ENCODE measurements at regions not wholly inside any gene's neighbourhood (a gene's known extent, or its start where the extent isn't known, plus 50 kb on each side); places are given as distances from the start of the nearest gene placed in this dataset.

GRCh38 chr2:7115906-7116305 lies 198.7 kb downstream of the RNF144A start:
- no peak overlapping the region for H3K9ac ChIP-seq (ENCODE audit: low read depth in 1 of 3, low read length in 3 of 3)
- H3K9me3 ChIP-seq (ENCODE audit: control insufficient read depth in 3 of 3, low read length in 3 of 3), result no peaks in the 10 kb centered on the region
- no peak overlapping the region for H3K4me3 ChIP-seq (ENCODE audit: low read length in 3 of 3)
- no peaks in the 10 kb centered on the region for H3K4me1 ChIP-seq (ENCODE audit: control insufficient read depth in 3 of 3, insufficient read depth in 3 of 3, low read length in 3 of 3)
- no peaks in the 10 kb centered on the region for H3K36me3 ChIP-seq (ENCODE audit: control insufficient read depth in 3 of 3, insufficient read depth in 3 of 3, low read length in 3 of 3)
- no peaks in the 10 kb centered on the region for H3K27me3 ChIP-seq (ENCODE audit: control insufficient read depth in 3 of 3, insufficient read depth in 3 of 3, low read length in 3 of 3)
- no peak overlapping the region for H3K27ac ChIP-seq (ENCODE audit: low read depth, low read length)

DNA sequence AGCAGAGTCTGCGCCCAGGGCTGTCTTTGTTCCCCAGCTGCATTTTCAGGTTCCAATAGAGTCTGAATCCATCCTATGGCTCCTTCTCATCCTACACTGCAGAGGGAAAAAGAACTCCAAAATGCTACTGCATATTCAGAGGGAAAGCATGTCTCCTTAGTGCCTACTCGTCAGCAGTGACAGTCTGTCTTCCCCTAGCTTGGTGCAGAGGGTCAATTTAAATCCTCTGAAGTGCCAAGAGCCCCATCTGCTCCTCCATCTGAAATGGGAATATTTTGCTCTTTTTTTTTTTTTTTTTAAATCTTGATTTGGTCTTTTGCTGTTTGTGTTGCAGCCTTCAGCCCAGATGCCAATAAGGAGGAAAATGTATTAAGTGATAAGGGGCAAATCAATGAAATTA lies 199.3 kb downstream of the RNF144A start:
- Histone ChIP-seq H3K9ac (ENCODE audit: low read depth in 1 of 3, low read length in 3 of 3) (no peak overlapping the region), H3K4me3 (ENCODE audit: low read length in 3 of 3) (no peak overlapping the region), H3K36me3 (ENCODE audit: control insufficient read depth in 3 of 3, insufficient read depth in 3 of 3, low read length in 3 of 3) (no peaks in the 10 kb centered on the region), H3K27me3 (ENCODE audit: control insufficient read depth in 3 of 3, insufficient read depth in 3 of 3, low read length in 3 of 3) (no peaks in the 10 kb centered on the region), H3K9me3 (ENCODE audit: control insufficient read depth in 3 of 3, low read length in 3 of 3) (no peaks in the 10 kb centered on the region), H3K4me1 (ENCODE audit: control insufficient read depth in 3 of 3, insufficient read depth in 3 of 3, low read length in 3 of 3) (no peaks in the 10 kb centered on the region), H3K27ac (ENCODE audit: low read depth, low read length) (no peak overlapping the region)

DNA sequence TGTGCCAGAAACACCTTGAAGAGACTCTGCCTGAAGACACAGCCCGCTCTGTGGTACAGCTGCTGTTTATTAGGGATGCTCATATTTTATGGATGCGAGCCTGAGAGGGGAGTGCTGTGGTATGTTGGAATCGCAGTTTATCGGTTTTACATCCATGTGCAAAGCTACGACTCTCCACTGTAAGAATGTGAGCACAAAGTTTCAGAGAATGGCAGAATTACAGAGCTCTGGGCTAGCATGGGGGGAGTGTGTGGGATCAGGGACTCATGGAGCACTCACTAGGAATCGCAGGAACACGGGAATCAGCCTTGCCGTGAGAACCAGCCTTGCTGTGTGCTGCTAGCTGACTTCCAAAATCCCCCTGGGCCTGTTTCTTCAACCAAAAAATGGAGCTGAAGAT lies 199.9 kb downstream of the RNF144A start:
- H3K9me3 ChIP-seq (ENCODE audit: control insufficient read depth in 3 of 3, low read length in 3 of 3), result no peaks in the 10 kb centered on the region
- no peaks in the 10 kb centered on the region for H3K4me1 ChIP-seq (ENCODE audit: control insufficient read depth in 3 of 3, insufficient read depth in 3 of 3, low read length in 3 of 3)
- no peaks in the 10 kb centered on the region for H3K27me3 ChIP-seq (ENCODE audit: control insufficient read depth in 3 of 3, insufficient read depth in 3 of 3, low read length in 3 of 3)
- H3K27ac ChIP-seq (ENCODE audit: low read depth, low read length), result no peak overlapping the region
- H3K9ac ChIP-seq (ENCODE audit: low read depth in 1 of 3, low read length in 3 of 3), result no peak overlapping the region
- H3K4me3 ChIP-seq (ENCODE audit: low read length in 3 of 3), result no peak overlapping the region
- H3K36me3 ChIP-seq (ENCODE audit: control insufficient read depth in 3 of 3, insufficient read depth in 3 of 3, low read length in 3 of 3), result no peaks in the 10 kb centered on the region

GRCh38 chr2:7118606-7119131 lies 201.5 kb downstream of the RNF144A start:
- H3K36me3 ChIP-seq (ENCODE audit: control insufficient read depth in 3 of 3, insufficient read depth in 3 of 3, low read length in 3 of 3), result no peaks in the 10 kb centered on the region
- H3K27ac ChIP-seq (ENCODE audit: low read depth, low read length), result no peak overlapping the region
- H3K4me1 ChIP-seq (ENCODE audit: control insufficient read depth in 3 of 3, insufficient read depth in 3 of 3, low read length in 3 of 3), result no peaks in the 10 kb centered on the region
- H3K27me3 ChIP-seq (ENCODE audit: control insufficient read depth in 3 of 3, insufficient read depth in 3 of 3, low read length in 3 of 3), result no peaks in the 10 kb centered on the region
- H3K9me3 ChIP-seq (ENCODE audit: control insufficient read depth in 3 of 3, low read length in 3 of 3), result no peaks in the 10 kb centered on the region
- H3K4me3 ChIP-seq (ENCODE audit: low read length in 3 of 3), result no peak overlapping the region
- H3K9ac ChIP-seq (ENCODE audit: low read depth in 1 of 3, low read length in 3 of 3), result no peak overlapping the region

DNA sequence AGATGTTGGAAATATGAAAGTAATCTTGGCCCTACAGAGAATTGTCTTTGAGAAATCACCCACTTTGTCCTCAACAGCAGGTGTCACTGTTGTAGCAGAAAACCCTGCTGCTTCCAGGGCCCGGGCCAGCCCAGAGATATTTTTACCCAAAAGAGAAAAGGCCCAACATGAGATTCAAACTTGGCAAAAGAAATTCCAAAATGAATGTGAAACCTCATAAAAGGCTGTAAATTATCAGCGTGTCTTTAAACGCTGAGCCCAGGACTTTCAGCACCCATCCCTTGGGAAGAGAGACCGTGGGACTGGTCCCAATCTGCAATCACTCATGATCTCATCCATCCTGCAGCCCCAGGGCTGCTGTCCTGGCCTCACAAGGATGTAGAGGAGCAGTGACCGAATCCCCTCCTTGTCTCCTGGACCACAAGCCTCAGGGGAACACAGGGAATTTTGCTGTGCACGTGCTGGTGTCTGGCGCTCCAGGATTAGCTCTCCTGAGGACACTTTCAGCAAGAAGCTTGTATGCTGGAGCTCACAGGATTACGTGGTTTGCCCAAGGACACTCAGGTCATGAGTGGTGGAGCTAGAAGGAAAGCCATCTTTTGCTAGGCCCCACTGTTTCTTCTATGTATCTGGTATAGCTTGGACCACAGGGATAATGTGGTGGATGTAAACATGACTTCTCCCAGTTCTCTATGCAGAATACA lies 202.1 kb downstream of the RNF144A start:
- H3K9ac ChIP-seq (ENCODE audit: low read depth in 1 of 3, low read length in 3 of 3), result no peak overlapping the region
- H3K36me3 ChIP-seq (ENCODE audit: control insufficient read depth in 3 of 3, insufficient read depth in 3 of 3, low read length in 3 of 3), result no peaks in the 10 kb centered on the region
- H3K4me1 ChIP-seq (ENCODE audit: control insufficient read depth in 3 of 3, insufficient read depth in 3 of 3, low read length in 3 of 3), result no peaks in the 10 kb centered on the region
- H3K9me3 ChIP-seq (ENCODE audit: control insufficient read depth in 3 of 3, low read length in 3 of 3), result no peaks in the 10 kb centered on the region
- H3K27ac ChIP-seq (ENCODE audit: low read depth, low read length), result no peak overlapping the region
- H3K4me3 ChIP-seq (ENCODE audit: low read length in 3 of 3), result no peak overlapping the region
- H3K27me3 ChIP-seq (ENCODE audit: control insufficient read depth in 3 of 3, insufficient read depth in 3 of 3, low read length in 3 of 3), result no peaks in the 10 kb centered on the region

- Histone ChIP-seq H3K9ac (ENCODE audit: low read depth in 1 of 3, low read length in 3 of 3) (no peak overlapping the region), H3K4me3 (ENCODE audit: low read length in 3 of 3) (no peak overlapping the region), H3K9me3 (ENCODE audit: control insufficient read depth in 3 of 3, low read length in 3 of 3) (no peaks in the 10 kb centered on the region), H3K27me3 (ENCODE audit: control insufficient read depth in 3 of 3, insufficient read depth in 3 of 3, low read length in 3 of 3) (no peaks in the 10 kb centered on the region), H3K27ac (ENCODE audit: low read depth, low read length) (no peak overlapping the region), H3K36me3 (ENCODE audit: control insufficient read depth in 3 of 3, insufficient read depth in 3 of 3, low read length in 3 of 3) (no peaks in the 10 kb centered on the region), H3K4me1 (ENCODE audit: control insufficient read depth in 3 of 3, insufficient read depth in 3 of 3, low read length in 3 of 3) (no peaks in the 10 kb centered on the region)
Observed at GRCh38 chr2:7121851-7122250, 204.6 kb downstream of the RNF144A start.

DNA sequence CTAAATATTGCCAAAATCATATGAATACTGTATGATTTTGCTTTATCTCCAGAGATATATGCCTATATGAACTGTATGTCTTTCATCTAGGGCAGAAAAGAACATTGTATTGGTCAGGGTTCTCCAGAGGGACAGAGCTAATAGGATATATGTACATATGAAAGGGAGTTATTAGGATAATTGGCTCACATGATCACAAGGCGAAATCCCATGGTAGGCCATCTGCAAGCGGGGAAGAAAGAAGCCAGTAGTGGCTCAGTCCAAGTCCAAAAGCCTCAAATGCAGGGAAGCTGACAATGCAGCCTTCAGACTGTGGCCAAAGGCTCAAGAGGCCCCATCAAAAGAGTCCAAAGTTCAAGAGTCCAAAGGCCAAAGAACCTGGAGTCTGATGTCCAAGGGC lies 209.9 kb downstream of the RNF144A start:
- no peaks in the 10 kb centered on the region for H3K4me1 ChIP-seq (ENCODE audit: control insufficient read depth in 3 of 3, insufficient read depth in 3 of 3, low read length in 3 of 3)
- no peaks in the 10 kb centered on the region for H3K36me3 ChIP-seq (ENCODE audit: control insufficient read depth in 3 of 3, insufficient read depth in 3 of 3, low read length in 3 of 3)

GRCh38 chr2:7127687-7128086 lies 210.5 kb downstream of the RNF144A start:
- H3K27me3 ChIP-seq (ENCODE audit: control insufficient read depth in 3 of 3, insufficient read depth in 3 of 3, low read length in 3 of 3), result no peaks in the 10 kb centered on the region
- no peaks in the 10 kb centered on the region for H3K4me1 ChIP-seq (ENCODE audit: control insufficient read depth in 3 of 3, insufficient read depth in 3 of 3, low read length in 3 of 3)
- no peaks in the 10 kb centered on the region for H3K9me3 ChIP-seq (ENCODE audit: control insufficient read depth in 3 of 3, low read length in 3 of 3)
- no peak overlapping the region for H3K27ac ChIP-seq (ENCODE audit: low read depth, low read length)
- H3K4me3 ChIP-seq (ENCODE audit: low read length in 3 of 3), result no peak overlapping the region
- H3K36me3 ChIP-seq (ENCODE audit: control insufficient read depth in 3 of 3, insufficient read depth in 3 of 3, low read length in 3 of 3), result no peaks in the 10 kb centered on the region
- no peak overlapping the region for H3K9ac ChIP-seq (ENCODE audit: low read depth in 1 of 3, low read length in 3 of 3)

More for the DNA sequence above, 209.9 kb downstream of the RNF144A start:
- no peak overlapping the region for H3K27ac ChIP-seq (ENCODE audit: low read depth, low read length)
- no peak overlapping the region for H3K4me3 ChIP-seq (ENCODE audit: low read length in 3 of 3)
- no peaks in the 10 kb centered on the region for H3K9me3 ChIP-seq (ENCODE audit: control insufficient read depth in 3 of 3, low read length in 3 of 3)
- H3K9ac ChIP-seq (ENCODE audit: low read depth in 1 of 3, low read length in 3 of 3), result no peak overlapping the region
- H3K27me3 ChIP-seq (ENCODE audit: control insufficient read depth in 3 of 3, insufficient read depth in 3 of 3, low read length in 3 of 3), result no peaks in the 10 kb centered on the region

GRCh38 chr2:7131261-7131660 lies 214.0 kb downstream of the RNF144A start:
- Histone ChIP-seq H3K4me1 (ENCODE audit: control insufficient read depth in 3 of 3, insufficient read depth in 3 of 3, low read length in 3 of 3) (no peaks in the 10 kb centered on the region), H3K4me3 (ENCODE audit: low read length in 3 of 3) (no peak overlapping the region), H3K27me3 (ENCODE audit: control insufficient read depth in 3 of 3, insufficient read depth in 3 of 3, low read length in 3 of 3) (no peaks in the 10 kb centered on the region), H3K27ac (ENCODE audit: low read depth, low read length) (no peak overlapping the region), H3K36me3 (ENCODE audit: control insufficient read depth in 3 of 3, insufficient read depth in 3 of 3, low read length in 3 of 3) (no peaks in the 10 kb centered on the region), H3K9ac (ENCODE audit: low read depth in 1 of 3, low read length in 3 of 3) (no peak overlapping the region), H3K9me3 (ENCODE audit: control insufficient read depth in 3 of 3, low read length in 3 of 3) (no peaks in the 10 kb centered on the region)

DNA sequence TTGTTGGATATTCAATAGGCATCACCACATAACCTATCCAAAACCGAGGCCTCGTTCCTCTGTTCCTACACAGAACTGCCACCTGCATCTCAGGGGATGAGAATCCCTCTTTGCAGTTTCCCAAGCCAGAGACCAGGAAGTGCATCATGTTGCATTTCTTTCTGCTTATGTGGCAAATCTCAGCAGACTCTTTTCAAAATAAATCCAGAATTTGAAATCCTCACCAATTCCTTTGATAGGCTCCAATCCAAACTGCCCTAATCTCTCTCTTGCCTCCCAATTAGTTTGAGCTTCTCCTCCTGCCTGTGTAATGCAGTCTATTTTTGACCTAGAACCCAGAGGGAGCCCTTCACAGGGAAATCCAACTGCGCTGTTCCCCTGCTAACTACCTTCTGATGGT lies 215.5 kb downstream of the RNF144A start:
- Histone ChIP-seq H3K9me3 (ENCODE audit: control insufficient read depth in 3 of 3, low read length in 3 of 3) (no peaks in the 10 kb centered on the region), H3K4me3 (ENCODE audit: low read length in 3 of 3) (no peak overlapping the region), H3K4me1 (ENCODE audit: control insufficient read depth in 3 of 3, insufficient read depth in 3 of 3, low read length in 3 of 3) (no peaks in the 10 kb centered on the region), H3K36me3 (ENCODE audit: control insufficient read depth in 3 of 3, insufficient read depth in 3 of 3, low read length in 3 of 3) (no peaks in the 10 kb centered on the region), H3K9ac (ENCODE audit: low read depth in 1 of 3, low read length in 3 of 3) (no peak overlapping the region), H3K27me3 (ENCODE audit: control insufficient read depth in 3 of 3, insufficient read depth in 3 of 3, low read length in 3 of 3) (no peaks in the 10 kb centered on the region), H3K27ac (ENCODE audit: low read depth, low read length) (no peak overlapping the region)
